Lower lobe of right lung (tissue), 2 donors: ENCODE measurements at regions not wholly inside any gene's neighbourhood (a gene's known extent, or its start where the extent isn't known, plus 50 kb on each side); places are given as distances from the start of the nearest gene placed in this dataset.

ENCODE experiments used
- ATAC-seq, 2 donors: fragments of 200-7000 bp; cut with Tn5 transposase; one replicate each; pipeline ENCODE4 v1.9.1; 2020 to 2022; ENCODE audit warnings: mild to moderate bottlenecking in 2 of 2, moderate library complexity in 2 of 2
- DNase-seq: peaks from one replicate; pipeline ENCODE4 v3.0.0-alpha.2; 2020
- H3K27ac ChIP-seq: fragments of 200-600 bp; one replicate; pipeline ENCODE4 v1.8.0; 2022
- H3K27me3 ChIP-seq: fragments of 200-600 bp; one replicate; pipeline ENCODE4 v1.8.0; 2022; ENCODE audit warnings: low read depth
- H3K36me3 ChIP-seq: fragments of 200-600 bp; one replicate; pipeline ENCODE4 v1.8.0; 2022; ENCODE audit warnings: mild to moderate bottlenecking
- H3K4me1 ChIP-seq: fragments of 200-600 bp; one replicate; pipeline ENCODE4 v1.8.0; 2022
- H3K4me3 ChIP-seq: fragments of 200-600 bp; one replicate; pipeline ENCODE4 v1.8.0; 2022; ENCODE audit warnings: mild to moderate bottlenecking
- H3K9me3 ChIP-seq: fragments of 200-600 bp; one replicate; pipeline ENCODE4 v1.8.0; 2022
- intact Hi-C: fragments of 100-400 bp; cut with DNase I; formaldehyde crosslinking; loops from one replicate; pipeline ENCODE4 v1.11.0; 2022
- TF ChIP-seq, protein P1 (sequence below): fragments of 200-600 bp; IDR thresholded peaks from one replicate; pipeline ENCODE4 v1.8.0; 2022; ENCODE audit warnings: antibody characterized with exemption, mild to moderate bottlenecking
- donor health status: DM: no; HTN: yes; CAD: no; lungs with severe emphysema.

DNA sequence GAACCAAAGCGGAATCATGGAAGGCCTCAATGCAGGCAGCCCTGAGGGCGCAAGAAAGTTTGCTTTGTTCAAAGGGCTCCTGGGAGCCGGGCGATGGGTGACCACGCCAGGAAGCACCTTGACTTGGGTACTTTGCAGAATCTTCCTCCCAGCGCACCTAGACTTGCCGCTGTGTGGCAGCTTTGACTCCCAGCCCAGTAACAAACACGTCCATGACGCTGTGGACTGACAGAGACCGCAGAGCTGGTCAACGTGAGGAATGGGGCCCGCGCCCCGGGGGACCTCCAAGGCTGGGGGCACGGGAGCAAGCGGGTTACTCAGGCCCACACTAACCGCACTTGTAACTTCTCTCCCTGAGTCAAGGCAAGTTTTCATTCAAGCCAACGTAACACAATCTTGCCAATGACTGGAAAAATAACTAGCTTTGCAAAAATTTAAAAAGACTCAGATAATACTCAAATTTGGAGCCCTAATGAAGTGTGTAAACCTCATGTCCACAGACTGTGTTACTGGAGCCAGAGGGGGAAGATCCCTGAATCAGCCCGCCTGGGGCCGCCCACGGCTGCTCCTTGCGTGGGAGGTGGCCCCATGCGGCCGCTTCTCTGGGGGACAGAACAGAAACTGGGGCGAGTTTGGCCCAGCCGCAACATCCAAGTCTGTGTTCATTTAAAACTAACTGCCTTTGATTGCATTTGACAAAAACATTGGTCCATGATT, 130.8 kb downstream of the DNAJB6 start:
- Histone ChIP-seq H3K27me3 (peaks cover 32% of the 10 kb centered on the region), H3K9me3 (no peaks in the 10 kb centered on the region), H3K36me3 (no peaks in the 10 kb centered on the region), H3K4me1 (no peaks in the 10 kb centered on the region), H3K4me3 (no peak overlapping the region), H3K27ac (no peak overlapping the region)
- intact Hi-C loops = no loop called here
- ATAC-seq (no peak), DNase-seq (no peak)
- TF ChIP-seq, protein P1, sequence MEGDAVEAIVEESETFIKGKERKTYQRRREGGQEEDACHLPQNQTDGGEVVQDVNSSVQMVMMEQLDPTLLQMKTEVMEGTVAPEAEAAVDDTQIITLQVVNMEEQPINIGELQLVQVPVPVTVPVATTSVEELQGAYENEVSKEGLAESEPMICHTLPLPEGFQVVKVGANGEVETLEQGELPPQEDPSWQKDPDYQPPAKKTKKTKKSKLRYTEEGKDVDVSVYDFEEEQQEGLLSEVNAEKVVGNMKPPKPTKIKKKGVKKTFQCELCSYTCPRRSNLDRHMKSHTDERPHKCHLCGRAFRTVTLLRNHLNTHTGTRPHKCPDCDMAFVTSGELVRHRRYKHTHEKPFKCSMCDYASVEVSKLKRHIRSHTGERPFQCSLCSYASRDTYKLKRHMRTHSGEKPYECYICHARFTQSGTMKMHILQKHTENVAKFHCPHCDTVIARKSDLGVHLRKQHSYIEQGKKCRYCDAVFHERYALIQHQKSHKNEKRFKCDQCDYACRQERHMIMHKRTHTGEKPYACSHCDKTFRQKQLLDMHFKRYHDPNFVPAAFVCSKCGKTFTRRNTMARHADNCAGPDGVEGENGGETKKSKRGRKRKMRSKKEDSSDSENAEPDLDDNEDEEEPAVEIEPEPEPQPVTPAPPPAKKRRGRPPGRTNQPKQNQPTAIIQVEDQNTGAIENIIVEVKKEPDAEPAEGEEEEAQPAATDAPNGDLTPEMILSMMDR = no peak

DNA sequence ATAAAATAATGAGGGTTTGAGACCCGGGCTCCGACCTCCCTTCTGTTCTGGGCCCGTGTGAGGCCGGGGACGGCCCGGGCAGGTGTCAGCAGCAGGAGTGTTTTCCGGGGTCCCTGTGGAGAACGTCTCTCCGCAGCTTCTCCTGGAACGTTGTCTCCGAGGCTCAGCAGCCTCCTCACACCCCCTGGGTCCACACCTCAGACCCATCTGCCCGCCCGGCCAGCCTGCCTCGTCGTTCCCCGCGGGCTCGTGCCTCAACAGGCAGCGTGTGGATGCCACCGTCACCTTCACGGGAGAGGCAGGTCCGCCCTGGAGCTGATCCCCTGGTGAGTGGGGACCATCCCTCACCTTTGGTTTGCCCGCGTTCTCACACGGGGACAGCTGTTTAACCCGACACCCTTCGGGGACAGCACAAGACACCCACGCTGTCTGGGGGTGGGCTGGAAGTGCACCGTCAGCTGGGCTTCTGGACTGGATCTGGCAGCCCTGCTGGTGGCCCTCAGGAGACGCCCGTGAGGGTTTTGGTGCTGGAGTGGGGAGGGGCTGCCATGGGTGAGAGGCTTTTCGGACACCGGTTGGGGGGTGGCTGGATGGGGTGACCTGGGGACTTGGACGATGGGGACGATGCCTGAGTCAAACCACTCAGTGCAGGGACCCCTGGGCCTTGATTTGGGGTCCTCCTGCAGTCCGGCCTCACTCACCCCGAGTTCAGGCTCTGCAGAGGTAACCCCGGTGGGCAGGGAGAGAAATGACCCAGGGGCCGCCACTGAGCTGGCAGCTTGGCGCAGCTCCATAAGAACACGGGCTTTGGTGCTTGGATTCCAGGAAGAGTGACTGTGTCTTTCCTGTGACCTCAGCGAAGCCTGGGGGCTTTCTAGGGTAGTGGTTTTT, 131.7 kb downstream of the DNAJB6 start:
- intact Hi-C loops = no loop called here
- TF ChIP-seq, protein P1 = no peak
- no peak for DNase-seq
- H3K9me3 ChIP-seq = peaks cover 3% of the 10 kb centered on the region
- no peak overlapping the region for H3K27ac ChIP-seq
- H3K27me3 ChIP-seq = peaks cover 32% of the 10 kb centered on the region
- no peaks in the 10 kb centered on the region for H3K36me3 ChIP-seq
- no peak overlapping the region for H3K4me3 ChIP-seq
- no peak for ATAC-seq
- no peaks in the 10 kb centered on the region for H3K4me1 ChIP-seq

DNA sequence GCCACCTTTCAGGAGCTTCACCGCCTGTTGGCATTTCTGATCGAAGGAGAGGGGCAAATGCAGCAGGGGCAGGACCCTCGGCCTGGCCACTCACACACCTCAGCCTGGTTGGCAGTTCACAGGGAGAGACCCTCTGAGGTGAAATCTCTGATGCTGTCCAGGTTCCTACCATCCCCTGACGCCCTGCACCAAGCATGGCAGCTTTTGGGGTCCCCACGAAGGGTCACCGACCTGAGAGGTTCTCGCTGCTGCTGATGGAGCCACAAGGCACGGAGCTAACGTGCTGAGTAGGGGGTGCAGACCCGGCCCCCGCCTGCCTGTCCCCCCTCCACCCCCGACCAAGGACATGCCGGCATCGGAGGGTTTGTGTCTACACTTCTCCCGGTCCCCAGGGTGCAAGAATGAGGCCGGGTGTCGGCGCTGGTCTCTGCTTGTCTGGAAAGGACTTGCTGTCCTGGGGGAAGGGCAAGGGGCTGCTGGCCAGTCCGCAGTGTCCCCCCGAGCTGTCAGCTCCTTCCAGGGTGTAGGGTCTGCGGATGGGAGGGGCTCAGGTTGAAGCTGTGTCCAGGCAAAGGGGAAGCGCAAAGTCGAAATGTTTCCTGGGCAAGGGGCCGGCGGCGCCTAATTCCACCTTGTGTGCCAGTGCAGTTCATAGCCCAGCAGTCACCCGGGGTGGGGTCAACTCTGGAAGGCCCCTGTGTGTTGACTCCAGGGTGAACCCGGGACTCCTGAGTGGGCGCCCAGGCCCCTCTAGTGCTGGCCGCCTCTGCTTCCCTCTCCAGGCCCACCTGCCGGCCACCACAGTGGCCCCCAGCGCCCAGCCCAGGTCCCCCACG, 132.6 kb downstream of the DNAJB6 start:
- H3K4me3 ChIP-seq = no peak overlapping the region
- ATAC-seq = no peak
- H3K27ac ChIP-seq = no peak overlapping the region
- no peak for DNase-seq
- peaks cover 32% of the 10 kb centered on the region for H3K27me3 ChIP-seq
- intact Hi-C loops = no loop called here
- H3K9me3 ChIP-seq = peaks cover 4% of the 10 kb centered on the region
- H3K36me3 ChIP-seq = no peaks in the 10 kb centered on the region
- TF ChIP-seq, protein P1 = no peak
- H3K4me1 ChIP-seq = no peaks in the 10 kb centered on the region

DNA sequence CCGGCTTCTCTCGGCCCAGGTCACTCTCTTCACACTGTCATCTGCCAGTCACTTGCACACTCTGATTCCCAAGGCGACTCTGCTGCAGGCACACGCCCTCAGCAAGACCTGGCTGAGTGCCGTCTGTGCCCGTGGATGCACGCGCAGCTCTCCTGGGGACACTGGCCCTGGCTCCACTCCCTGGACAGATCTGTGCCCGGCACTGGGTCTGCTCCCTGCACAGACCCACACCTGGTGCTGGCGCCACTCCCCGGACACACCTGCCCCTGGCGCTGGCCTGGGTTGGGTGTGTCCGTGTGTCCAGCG, 133.2 kb downstream of the DNAJB6 start:
- no peaks in the 10 kb centered on the region for H3K36me3 ChIP-seq
- H3K27ac ChIP-seq = no peak overlapping the region
- no peak for ATAC-seq
- DNase-seq = no peak
- H3K9me3 ChIP-seq = peaks cover 4% of the 10 kb centered on the region
- TF ChIP-seq, protein P1 = no peak
- intact Hi-C loops = no loop called here
- H3K4me1 ChIP-seq = no peaks in the 10 kb centered on the region
- H3K27me3 ChIP-seq = peaks cover 27% of the 10 kb centered on the region
- no peak overlapping the region for H3K4me3 ChIP-seq

DNA sequence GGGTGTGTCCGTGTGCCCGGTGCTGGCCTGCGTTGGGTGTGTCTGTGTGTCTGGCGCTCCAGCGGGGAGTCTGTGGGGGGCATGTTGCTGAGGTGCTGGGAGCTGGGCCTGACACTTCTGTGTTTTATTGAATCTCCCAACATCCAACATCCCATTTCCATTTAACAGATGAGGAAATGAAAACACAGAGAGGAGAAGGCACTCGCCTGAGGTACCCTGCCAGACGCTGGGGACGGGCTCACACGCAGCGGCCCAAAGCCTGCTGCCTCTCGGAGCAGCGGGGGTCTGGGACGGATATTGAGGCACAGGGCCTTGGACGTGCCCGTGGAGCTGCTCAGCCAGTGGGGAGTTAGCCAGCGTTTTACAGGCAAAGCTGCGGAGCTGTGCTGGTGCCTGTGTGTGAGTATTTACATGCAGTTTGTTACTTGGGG, 133.9 kb downstream of the DNAJB6 start:
- no peak overlapping the region for H3K27ac ChIP-seq
- TF ChIP-seq, protein P1 = no peak
- ATAC-seq (no peak), DNase-seq (peak; percentile 30)
- H3K36me3 ChIP-seq = no peaks in the 10 kb centered on the region
- intact Hi-C loops = no loop called here
- H3K4me3 ChIP-seq = no peak overlapping the region
- peaks cover 20% of the 10 kb centered on the region for H3K27me3 ChIP-seq
- no peaks in the 10 kb centered on the region for H3K4me1 ChIP-seq
- H3K9me3 ChIP-seq = peaks cover 4% of the 10 kb centered on the region
